Gastrocnemius medialis (tissue), 4 donors: ENCODE measurements at regions not wholly inside any gene's neighbourhood (a gene's known extent, or its start where the extent isn't known, plus 50 kb on each side); places are given as distances from the start of the nearest gene placed in this dataset.

Experiments used
- CTCF ChIP-seq, 5 experiments: fragments of 450-650 bp in 3 of 5; fragments of 200-600 bp in 2 of 5; sonication (generic) in 2 of 5; IDR thresholded peaks in 4 of 5; conservative IDR thresholded peaks in 1 of 5; 1 replicate in 4 of 5; 2 replicates in 1 of 5; pipeline ENCODE4 v1.5.1; 2016 to 2019; ENCODE audit warnings: antibody characterized with exemption in 5 of 5, mild to moderate bottlenecking in 3 of 5, moderate library complexity in 3 of 5
- POLR2A ChIP-seq, 2 donors: fragments of 450-650 bp; IDR thresholded peaks; one replicate each; pipeline ENCODE4 v1.6.1; 2017; ENCODE audit warnings: antibody characterized with exemption in 2 of 2, mild to moderate bottlenecking in 2 of 2, moderate library complexity in 2 of 2

GRCh38 chr16:50428116-50428515, 59.3 kb upstream of the BRD7 start:
- TF ChIP-seq CTCF (IDR thresholded peaks at IDR 0.05 in 4 of 5, conservative IDR thresholded peaks at IDR 0.05 in 1 of 5) (no peak), POLR2A (IDR thresholded peaks at IDR 0.05) (no peak)
